NCI-H1694 (cell line): ENCODE measurements at regions not wholly inside any gene's neighbourhood (a gene's known extent, or its start where the extent isn't known, plus 50 kb on each side); places are given as distances from the start of the nearest gene placed in this dataset.

Experiments used
- DNase-seq: peaks from one replicate; lab custom pipeline; 2025; lab: John Stamatoyannopoulos, UW

GRCh38 chr3:104632947-104633346, 733.8 kb upstream of the ALCAM start:
- no peak for DNase-seq

DNA sequence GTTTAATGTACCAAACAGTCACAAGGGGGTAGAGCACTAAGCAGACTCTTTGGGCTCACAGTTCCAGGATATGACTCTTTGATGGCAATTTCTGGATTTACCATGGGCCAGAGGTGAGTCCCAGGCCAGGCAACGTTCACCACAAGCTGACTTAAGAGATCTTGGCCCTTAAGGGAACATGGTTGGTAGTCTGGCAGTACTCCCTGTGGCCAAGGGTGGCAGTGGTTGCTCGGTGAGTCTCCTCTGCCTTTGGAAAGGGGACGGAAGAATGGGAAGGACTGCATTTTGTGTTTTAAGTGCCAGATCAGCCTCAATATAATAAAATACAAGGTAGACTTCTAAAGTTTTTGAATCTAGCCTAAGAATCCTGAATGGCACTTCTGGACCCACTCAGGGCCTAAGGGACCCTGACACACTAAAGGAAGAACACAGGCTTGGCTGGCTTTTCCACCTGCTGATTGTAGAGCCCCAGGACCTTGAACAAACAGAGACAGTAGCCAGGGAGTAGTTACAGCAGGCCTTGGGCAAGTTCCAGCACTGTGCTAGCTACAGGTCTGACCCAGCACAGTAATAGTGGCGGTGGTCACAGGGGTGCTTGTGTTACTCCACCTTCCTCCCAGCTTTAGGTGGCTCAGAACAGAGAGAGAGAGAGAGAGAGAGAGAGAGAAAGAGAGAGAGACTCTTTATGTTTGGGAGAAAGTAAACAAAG, 730.7 kb upstream of the ALCAM start:
- no peak for DNase-seq

DNA sequence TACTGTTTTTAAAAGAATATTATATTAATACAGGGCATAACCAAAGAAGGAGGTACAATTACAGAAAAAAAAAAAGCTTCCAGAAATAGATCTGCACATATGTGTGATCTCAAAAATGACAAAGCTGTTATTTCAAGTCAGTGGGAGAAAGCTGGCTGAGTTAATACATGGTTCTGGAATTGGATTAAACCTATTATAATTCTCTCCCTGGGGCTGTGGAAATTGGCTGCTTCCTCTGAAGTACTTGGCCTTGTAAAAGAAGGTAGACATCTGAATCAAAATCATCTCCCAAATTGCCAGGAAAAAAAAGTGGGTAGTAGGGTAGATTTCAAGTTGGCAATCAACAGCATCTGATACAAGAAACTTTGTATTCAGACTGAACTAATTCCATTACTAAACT, 723.9 kb upstream of the ALCAM start:
- DNase-seq: no peak

- no peak for DNase-seq
Measured at GRCh38 chr3:104646196-104646595, 720.5 kb upstream of the ALCAM start.

DNA sequence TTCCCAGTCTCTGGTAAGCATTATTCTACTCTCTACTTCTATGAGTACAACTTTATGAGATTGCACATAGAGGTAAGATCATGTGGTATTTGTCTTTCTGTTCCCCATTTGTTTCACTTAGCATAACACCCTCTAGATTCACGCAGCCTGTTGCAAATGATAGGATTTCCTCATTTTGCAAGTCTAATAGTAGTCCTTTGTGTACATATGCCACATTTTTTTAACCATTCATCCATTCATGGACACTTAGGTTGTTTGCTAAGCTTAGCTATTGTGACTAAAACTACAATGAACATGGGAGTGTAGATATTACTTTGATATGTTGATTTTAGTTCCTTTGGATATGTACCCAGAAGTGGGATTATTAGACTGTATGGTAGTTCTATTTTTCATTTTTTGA, 717.9 kb upstream of the ALCAM start:
- DNase-seq: no peak

GRCh38 chr3:104669083-104669482, 697.6 kb upstream of the ALCAM start:
- DNase-seq: no peak

GRCh38 chr3:104672331-104672730, 694.4 kb upstream of the ALCAM start:
- DNase-seq: no peak

DNA sequence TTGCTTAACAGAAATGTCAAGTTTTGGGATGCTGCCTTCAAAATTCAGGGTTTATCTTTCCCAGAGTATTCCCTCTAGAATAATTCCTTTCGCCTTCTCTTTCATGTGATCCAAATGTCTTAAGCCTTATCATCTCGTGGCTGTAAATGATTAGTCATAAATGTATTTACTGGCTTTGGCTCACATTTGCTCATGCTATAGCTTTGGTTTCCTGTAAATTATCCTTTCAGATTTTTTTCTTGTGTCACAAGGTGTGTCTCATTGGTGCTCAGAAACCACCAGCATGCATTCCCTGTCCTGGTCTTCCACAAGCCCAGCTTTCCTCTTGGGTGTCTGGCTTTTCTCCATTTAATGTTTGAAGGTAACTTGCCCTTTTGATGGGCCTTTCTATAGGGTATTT, 692.7 kb upstream of the ALCAM start:
- no peak for DNase-seq

DNA sequence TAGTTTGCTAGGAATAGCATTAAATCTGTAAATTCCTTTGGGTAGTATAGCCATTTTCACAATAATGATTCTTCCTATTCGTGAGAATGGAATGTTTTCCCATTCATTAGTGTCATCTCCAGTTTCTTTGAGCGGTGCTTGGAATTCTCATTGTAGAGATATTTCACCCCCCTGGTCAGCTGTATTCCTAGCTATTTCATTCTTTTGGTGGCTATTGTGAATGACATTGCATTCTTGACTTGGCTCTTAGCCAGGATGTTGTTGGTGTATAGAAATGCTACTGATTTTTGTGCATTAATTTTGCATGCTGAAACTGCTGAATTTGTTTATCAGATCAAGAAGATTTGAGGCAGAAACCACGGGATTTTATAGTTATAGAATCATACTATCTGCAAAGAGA, 690.5 kb upstream of the ALCAM start:
- no peak for DNase-seq

GRCh38 chr3:104677932-104678331, 688.8 kb upstream of the ALCAM start:
- no peak for DNase-seq

DNA sequence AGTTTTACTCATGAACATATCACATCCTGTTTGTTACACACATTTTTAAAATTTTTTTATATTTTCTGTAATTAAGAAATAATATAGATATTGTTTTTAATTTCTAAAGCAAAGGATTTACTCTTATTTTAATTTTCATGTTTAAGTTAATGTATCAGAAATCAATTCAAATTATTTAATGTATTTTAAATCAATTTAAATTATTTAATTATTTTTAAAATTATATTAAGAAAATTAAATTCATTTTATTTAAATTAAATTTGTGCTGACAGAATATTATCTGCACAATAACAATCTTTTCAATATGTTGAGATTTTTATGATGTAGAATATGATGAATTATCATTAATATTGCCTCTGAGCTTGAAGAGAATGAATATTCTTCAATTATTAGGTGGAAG, 681.2 kb upstream of the ALCAM start:
- no peak for DNase-seq

DNA sequence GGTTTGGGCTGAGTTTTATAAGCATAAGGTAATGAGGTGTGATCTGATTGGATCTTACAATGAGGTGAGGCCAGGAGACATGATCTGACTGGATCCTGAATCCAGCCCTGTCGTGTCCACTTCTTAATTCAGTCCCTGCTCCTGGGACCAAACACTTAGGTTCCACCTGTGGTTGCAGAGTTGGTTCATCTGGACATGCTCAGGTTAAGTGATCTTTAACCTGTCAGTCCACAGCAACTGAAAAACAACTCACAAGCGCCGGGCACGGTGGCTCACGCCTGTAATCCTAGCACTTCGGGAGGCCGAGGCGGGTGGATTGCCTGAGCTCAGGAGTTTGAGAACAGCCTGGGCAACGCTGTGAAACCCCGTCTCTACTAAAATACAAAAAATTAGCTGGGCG, 679.3 kb upstream of the ALCAM start:
- no peak for DNase-seq

GRCh38 chr3:104696470-104696869, 670.2 kb upstream of the ALCAM start:
- DNase-seq: no peak

DNA sequence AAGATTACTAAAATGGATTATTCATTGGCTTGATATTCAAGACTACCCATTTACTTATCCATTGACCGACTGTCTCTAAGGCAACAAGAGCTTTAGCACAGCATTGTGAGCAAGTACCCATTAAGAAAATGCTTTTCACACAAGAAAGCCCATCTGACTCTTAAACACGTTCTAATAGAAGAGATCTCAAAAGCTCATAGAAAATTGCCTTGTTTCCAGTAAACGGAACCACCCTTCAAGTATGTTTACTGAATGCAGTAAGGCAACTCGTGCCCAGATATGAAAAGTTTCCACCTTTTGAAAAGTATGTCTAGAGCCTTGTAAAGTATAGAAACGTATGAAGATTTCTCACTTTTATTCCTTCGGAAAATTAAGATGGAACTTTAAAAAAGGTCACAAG, 655.3 kb upstream of the ALCAM start:
- DNase-seq: no peak

DNA sequence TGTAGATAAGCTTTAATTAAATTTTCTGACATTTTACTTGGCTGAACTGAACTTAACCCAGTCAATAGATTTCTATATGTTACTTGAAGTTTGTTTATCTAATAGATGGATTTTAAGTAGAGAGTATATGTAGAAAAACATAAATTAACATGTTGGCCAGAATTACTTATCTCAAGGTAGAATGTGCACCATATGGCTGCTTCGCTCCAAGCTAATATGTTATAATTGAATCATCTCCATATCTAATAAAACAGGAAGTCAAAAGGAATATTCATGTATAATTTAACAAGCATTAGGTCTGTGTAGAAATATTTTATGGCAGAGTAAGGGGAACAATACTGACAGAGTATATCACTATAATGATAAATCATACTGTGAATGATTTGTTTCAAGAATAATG, 650.7 kb upstream of the ALCAM start:
- no peak for DNase-seq

- DNase-seq: no peak
Measured at GRCh38 chr3:104717828-104718196, 648.9 kb upstream of the ALCAM start.

DNA sequence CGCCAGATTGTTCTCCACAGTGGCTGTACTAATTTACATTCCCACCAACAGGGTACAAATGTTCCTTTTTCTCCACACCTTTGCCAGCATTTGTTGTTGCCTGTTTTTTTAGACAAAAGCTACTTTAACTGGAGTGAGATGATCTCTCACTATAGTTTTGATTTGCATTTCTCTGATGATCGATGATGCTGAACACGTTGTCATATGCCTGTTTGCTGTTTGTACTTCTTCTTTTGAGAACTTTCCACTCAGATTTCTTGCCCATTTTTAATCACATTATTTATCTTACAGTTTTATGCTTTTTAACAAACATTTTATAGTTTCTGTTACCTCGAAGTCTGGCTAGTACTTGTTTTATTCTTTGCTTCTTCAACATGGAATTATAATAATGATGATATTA, 643.7 kb upstream of the ALCAM start:
- DNase-seq: no peak

DNA sequence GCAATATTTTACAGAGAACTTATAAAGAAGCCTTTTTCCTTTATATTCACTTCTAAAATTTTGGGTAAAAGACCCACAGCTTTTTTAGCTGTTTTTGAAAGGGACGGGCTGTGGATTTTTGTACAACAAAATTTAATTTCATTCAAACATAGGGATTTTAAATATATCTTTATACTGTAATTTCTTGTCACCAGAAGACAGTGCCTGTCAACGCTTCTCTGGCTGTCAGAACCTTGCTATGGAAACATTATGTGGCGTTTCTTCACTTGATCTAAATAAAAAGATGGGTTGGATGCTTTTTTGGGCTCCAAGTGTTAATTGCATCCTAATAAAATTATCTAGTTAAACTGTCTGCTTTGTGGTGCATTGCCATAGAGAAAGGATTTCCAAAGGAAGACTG, 635.6 kb upstream of the ALCAM start:
- no peak for DNase-seq

GRCh38 chr3:104734627-104735026, 632.1 kb upstream of the ALCAM start:
- DNase-seq: no peak

DNA sequence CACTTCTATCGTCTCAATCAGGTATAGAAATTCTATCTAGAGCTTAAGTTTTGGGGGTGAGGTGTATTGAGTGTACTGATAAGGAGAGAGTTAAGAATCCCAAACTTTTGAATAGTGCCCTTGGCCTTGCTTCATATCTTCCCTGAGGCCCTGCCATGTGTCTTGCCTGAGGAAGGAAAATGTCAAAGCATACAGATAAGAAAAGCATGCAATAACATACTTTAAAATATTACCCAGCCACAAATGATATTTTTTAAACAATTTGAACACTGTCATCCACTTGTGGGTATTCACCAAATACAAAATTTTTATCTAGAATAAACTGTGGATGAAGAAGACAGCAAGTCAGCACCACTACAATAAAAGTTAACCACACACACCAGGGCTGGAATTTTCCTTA, 631.0 kb upstream of the ALCAM start:
- no peak for DNase-seq

DNA sequence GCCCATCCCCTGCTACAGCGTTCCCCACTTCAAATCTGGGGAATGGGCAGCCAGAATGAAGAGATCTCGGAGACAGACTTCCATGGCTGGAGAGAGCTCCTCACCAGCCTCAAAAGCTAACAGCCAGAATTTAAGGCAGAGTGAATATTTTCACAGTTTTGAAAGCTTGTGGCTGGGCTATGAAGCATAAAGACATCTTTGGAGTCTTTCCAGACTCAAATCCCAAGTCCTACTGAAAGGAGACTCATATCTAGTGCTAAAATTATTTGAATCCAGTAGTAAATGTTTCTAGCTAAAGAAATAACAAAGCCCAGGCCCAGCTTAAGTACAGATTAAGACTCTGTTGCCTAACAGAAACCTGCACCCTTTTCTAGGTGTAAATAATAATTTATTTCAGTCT, 628.4 kb upstream of the ALCAM start:
- DNase-seq: no peak

DNA sequence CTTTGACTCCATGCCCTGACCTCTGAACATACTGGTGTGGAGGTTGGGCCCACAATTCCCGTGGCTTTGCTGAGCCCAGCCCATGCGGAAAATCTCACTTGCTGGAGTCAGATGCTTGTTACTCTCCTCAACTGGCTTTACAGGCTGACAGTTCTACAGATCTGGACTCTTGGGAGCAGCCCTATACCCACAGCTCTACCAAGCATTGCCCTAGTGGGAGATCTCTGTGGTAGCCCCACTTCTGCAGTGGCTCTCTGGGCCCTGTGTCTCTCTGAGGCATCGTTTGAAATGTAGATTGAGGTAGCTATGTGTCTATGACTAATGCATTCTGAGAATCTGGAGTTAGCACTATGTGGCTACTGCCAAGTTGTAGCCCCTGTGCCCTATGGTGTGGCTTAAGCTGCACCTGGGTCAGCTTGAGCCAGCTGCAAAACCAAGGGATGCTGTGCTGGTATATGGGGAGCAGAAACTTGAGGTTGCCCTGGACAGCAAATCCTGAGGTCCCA, 625.8 kb upstream of the ALCAM start:
- no peak for DNase-seq

DNA sequence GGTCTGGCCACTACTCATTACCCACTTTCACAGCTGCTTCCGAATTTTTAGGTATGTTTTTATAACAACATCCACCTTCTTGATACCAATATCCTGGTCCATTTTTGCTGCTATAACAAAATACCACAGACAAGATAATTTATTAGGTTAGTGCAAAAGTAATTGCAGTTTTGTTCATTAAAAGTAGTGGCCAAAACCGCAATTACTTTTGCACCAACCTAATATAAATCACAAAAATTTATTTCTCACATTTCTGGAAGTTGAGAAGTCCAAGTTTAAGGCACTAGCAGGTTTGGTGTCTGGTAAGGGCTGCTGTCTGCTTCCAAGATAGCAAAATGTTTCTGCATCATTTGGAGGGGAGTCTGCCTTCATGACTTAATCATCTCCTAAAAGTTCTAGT, 624.7 kb upstream of the ALCAM start:
- no peak for DNase-seq

DNA sequence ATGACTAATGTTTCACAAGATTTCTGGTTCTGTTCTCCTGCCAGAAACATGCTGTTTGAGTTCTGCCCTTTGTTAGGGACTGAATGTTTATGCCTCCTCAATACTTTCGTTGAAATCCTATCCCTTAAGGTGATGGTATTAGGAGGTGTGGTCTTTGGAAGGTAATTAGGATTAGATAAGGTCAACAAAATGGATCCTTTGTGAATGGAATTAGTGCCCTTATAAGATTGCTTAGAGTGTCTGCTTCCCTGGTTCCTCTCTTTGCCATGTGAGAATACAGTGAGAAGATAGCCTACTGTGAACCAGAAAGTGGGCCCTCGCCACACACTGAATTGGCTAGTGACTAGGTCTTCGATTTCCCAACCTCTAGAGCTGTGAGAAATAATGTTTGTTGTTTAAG, 621.4 kb upstream of the ALCAM start:
- no peak for DNase-seq

DNA sequence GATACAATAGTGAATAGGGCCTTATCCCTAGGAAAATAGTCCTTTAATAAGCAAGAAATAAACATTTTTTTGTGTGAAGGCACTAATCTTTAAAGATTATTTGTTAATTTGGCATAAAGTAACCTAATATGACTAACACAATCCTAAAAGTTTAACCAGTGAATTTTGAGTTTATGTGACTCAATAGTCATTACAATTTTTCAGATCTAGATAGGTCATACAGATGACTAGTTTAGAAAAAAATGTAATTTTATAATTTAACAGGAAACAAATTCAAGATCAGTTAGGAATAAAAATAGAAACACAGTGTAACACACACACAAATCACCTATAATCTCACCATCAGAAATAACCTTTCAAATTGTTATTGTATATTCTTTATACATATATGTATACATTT, 620.7 kb upstream of the ALCAM start:
- no peak for DNase-seq
